ENCODE measurements at regions not wholly inside any gene's neighbourhood (a gene's known extent, or its start where the extent isn't known, plus 50 kb on each side); places are given as distances from the start of the nearest gene placed in this dataset.

DNA sequence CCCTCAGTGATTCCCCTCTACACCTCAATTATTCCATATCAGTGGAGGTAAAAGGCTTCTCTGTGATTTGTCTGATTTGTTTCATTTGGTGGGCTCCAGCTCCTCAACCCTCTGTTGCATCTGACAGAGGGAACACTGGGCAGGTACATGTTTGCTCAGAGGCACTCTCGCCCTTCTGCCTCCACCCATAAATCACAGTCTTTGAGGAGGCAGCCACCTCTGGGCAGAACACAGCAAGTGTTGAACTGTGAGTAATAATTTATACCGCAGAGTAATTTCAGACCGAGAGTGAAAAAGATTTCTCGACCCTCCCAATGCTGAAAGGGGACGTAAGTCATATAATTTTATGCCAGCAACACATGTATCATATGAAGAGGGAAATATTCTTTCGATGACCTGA, 330.1 kb upstream of the PBX1 start:
- DNase-seq (no peak), ATAC-seq (no peak), FAIRE-seq (no peak)
- 79 to 85% methylated on average over 6 of the region's 6 CpGs for WGBS, 2 donors
- Histone ChIP-seq H3K9me3 (no peaks in the 10 kb centered on the region), H3K27ac (no peak overlapping the region), H3K4me3 (no peak overlapping the region), H3K4me1 (no peaks in the 10 kb centered on the region), H3K27me3 (no peaks in the 10 kb centered on the region), H3K36me3 (no peaks in the 10 kb centered on the region)
- TF ChIP-seq, protein P1, sequence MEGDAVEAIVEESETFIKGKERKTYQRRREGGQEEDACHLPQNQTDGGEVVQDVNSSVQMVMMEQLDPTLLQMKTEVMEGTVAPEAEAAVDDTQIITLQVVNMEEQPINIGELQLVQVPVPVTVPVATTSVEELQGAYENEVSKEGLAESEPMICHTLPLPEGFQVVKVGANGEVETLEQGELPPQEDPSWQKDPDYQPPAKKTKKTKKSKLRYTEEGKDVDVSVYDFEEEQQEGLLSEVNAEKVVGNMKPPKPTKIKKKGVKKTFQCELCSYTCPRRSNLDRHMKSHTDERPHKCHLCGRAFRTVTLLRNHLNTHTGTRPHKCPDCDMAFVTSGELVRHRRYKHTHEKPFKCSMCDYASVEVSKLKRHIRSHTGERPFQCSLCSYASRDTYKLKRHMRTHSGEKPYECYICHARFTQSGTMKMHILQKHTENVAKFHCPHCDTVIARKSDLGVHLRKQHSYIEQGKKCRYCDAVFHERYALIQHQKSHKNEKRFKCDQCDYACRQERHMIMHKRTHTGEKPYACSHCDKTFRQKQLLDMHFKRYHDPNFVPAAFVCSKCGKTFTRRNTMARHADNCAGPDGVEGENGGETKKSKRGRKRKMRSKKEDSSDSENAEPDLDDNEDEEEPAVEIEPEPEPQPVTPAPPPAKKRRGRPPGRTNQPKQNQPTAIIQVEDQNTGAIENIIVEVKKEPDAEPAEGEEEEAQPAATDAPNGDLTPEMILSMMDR (IDR thresholded peaks at IDR 0.05): no peak
- intact Hi-C loops (cut with DNase I): no loop called here

DNA sequence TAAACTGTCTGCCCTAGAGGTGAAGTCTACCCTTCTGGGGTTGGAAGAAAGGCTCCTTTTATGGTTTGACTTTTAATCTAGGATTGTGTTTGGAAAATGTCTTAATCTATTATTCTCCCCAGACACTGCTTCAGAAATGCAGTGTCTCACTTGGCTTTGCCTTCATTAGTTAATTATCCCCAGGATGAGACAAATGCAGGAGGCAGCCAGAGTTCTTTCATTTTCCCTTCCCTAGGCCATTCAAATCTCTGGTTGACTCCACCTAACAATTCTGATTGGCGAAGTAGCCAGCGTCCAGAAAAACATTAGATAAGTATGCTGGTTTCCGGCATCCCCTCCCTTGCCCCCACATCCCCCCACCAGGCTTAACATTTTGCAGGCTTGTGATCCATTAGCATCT, 325.8 kb upstream of the PBX1 start:
- Histone ChIP-seq H3K4me3 (no peak overlapping the region), H3K36me3 (no peaks in the 10 kb centered on the region), H3K27ac (no peak overlapping the region), H3K9me3 (no peaks in the 10 kb centered on the region), H3K4me1 (no peaks in the 10 kb centered on the region), H3K27me3 (no peaks in the 10 kb centered on the region)
- 65% methylated on average over 3 of the region's 3 CpGs for WGBS, 2 donors
- TF ChIP-seq, protein P1 (IDR thresholded peaks at IDR 0.05): no peak
- ATAC-seq: no peak
- DNase-seq: no peak
- intact Hi-C loops (cut with DNase I): no loop called here
- FAIRE-seq: no peak

DNA sequence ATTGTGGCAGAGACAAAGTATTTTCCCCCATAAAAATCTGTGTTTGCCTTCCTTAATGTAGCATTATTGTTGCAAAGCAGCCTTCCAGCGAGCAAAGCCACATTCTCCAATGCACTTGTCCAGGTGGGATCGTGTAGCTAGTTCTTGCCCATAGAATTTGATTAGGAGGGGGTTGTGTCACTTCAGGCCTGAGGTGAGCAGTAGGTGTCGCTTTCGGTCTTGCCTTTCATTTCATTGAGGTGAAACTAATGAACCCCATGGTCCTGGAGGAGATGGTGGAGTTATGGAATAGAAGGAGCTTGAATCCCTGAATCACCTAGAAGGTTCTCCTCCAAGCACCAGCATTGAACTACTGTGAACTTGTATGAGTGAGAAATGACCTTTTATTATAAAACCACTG, 318.9 kb upstream of the PBX1 start:
- H3K27me3 ChIP-seq: no peaks in the 10 kb centered on the region
- WGBS, 2 donors: 41 to 44% methylated on average over 4 of the region's 4 CpGs
- no peak for FAIRE-seq
- no peak overlapping the region for H3K27ac ChIP-seq
- H3K9me3 ChIP-seq: no peaks in the 10 kb centered on the region
- no peak overlapping the region for H3K4me3 ChIP-seq
- peak in 3 of 6 donors; percentile 15 to 23 (median 19) for DNase-seq
- H3K36me3 ChIP-seq: no peaks in the 10 kb centered on the region
- TF ChIP-seq, protein P1 (IDR thresholded peaks at IDR 0.05): peak in 2 of 4 donors; percentile 11 to 12
- ATAC-seq: peak in 3 of 4 donors; percentile 52 to 79 (median 69)
- no peaks in the 10 kb centered on the region for H3K4me1 ChIP-seq
- intact Hi-C loops (cut with DNase I): no loop called here

DNA sequence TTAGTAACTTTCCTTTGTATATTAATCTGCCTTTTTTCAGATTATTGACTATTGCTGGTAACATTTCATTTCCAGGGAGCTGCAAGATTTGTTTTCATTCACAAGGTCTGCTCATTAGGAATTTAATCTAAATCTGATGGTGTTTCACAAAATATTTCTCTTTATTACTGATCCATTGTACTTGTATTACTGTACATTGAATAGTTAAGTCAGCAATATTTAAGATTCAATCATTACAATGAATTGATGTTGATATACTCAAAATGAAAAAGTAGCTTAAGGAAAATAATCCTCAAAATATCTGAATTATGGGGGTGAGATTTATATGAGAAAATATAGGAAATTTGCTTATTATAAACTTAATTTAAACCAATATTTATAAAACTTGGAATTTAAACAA, 308.6 kb upstream of the PBX1 start:
- H3K36me3 ChIP-seq: no peaks in the 10 kb centered on the region
- no peak for ATAC-seq
- H3K9me3 ChIP-seq: no peaks in the 10 kb centered on the region
- intact Hi-C loops (cut with DNase I): no loop called here
- H3K27ac ChIP-seq: no peak overlapping the region
- no peaks in the 10 kb centered on the region for H3K4me1 ChIP-seq
- FAIRE-seq: no peak
- TF ChIP-seq, protein P1 (IDR thresholded peaks at IDR 0.05): no peak
- H3K27me3 ChIP-seq: no peaks in the 10 kb centered on the region
- no peak overlapping the region for H3K4me3 ChIP-seq
- no peak for DNase-seq

DNA sequence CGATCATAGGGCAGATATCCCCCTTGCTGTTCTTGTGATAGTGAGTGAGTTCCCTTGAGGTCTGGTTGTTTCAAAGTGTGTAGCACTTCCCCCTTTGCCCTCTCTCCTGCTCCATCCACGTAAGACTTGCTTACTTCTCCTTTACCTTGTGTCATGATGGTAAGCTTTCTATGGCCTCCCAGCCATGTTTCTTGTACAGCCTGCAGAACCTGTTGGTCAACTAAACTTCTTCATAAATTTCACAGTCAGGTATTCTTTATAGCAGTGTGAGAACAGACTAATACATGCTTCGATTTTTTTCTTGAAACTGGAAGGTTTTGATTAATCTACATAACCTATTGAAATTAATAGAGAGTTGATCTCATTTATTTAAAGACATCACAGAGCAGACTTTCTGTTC, 302.5 kb upstream of the PBX1 start:
- Histone ChIP-seq H3K36me3 (no peaks in the 10 kb centered on the region), H3K27me3 (no peaks in the 10 kb centered on the region), H3K4me3 (no peak overlapping the region), H3K9me3 (no peaks in the 10 kb centered on the region), H3K27ac (no peak overlapping the region), H3K4me1 (no peaks in the 10 kb centered on the region)
- no peak for DNase-seq
- FAIRE-seq: no peak
- intact Hi-C loops (cut with DNase I): no loop called here
- ATAC-seq: no peak
- TF ChIP-seq, protein P1 (IDR thresholded peaks at IDR 0.05): no peak
- 81 to 86% methylated on average over 3 of the region's 3 CpGs for WGBS, 2 donors
